ENCODE measurements at regions not wholly inside any gene's neighbourhood (a gene's known extent, or its start where the extent isn't known, plus 50 kb on each side); places are given as distances from the start of the nearest gene placed in this dataset.

- Histone ChIP-seq H3K9ac (no peak overlapping the region), H3K27me3 (no peaks in the 10 kb centered on the region), H3K36me3 (no peaks in the 10 kb centered on the region), H3F3A (ENCODE audit: low read depth) (no peaks in the 10 kb centered on the region), H3K4me1 (peaks cover 8% of the 10 kb centered on the region), H4K20me1 (ENCODE audit: low read depth) (no peaks in the 10 kb centered on the region), H3K4me3 (no peak overlapping the region), H3K79me2 (ENCODE audit: low read depth) (no peaks in the 10 kb centered on the region), H3K4me2 (no peak overlapping the region), H3K27ac (no peak overlapping the region), H3K9me3 (ENCODE audit: low read depth) (no peaks in the 10 kb centered on the region), H2AFZ (replicated peaks) (no peak overlapping the region)
- no peaks in the 10 kb centered on the region for H3K27me3 Mint-ChIP-seq (ENCODE audit: insufficient read depth, low read depth)
- H3K4me1 Mint-ChIP-seq: peaks cover 9% of the 10 kb centered on the region
- H3K36me3 Mint-ChIP-seq: no peaks in the 10 kb centered on the region
- H3K27ac Mint-ChIP-seq: no peak overlapping the region
- TF ChIP-seq EZH2 (IDR thresholded peaks at IDR 0.05) (no peak), EZH2phosphoT487 (IDR thresholded peaks at IDR 0.05) (no peak), CTCF (IDR thresholded peaks at IDR 0.05) (no peak)
- H3K9me3 Mint-ChIP-seq: no peaks in the 10 kb centered on the region
- no peak for DNase-seq (ENCODE audit: low spot score)
- no peak overlapping the region for H3K4me3 Mint-ChIP-seq
Observed at GRCh38 chr2:12617366-12617765, 99.4 kb upstream of the TRIB2 start.

- Histone ChIP-seq H3K4me1 (peaks cover 5% of the 10 kb centered on the region), H3K9ac (no peak overlapping the region), H3K4me2 (no peak overlapping the region), H3K79me2 (ENCODE audit: low read depth) (no peaks in the 10 kb centered on the region), H3K4me3 (no peak overlapping the region), H2AFZ (replicated peaks) (no peak overlapping the region), H3K36me3 (no peaks in the 10 kb centered on the region), H3K9me3 (ENCODE audit: low read depth) (no peaks in the 10 kb centered on the region), H3K27ac (no peak overlapping the region), H3K27me3 (no peaks in the 10 kb centered on the region), H3F3A (ENCODE audit: low read depth) (no peaks in the 10 kb centered on the region), H4K20me1 (ENCODE audit: low read depth) (no peaks in the 10 kb centered on the region)
- Mint-ChIP-seq H3K27ac (no peak overlapping the region), H3K36me3 (no peaks in the 10 kb centered on the region), H3K4me1 (peaks cover 4% of the 10 kb centered on the region), H3K9me3 (no peaks in the 10 kb centered on the region), H3K27me3 (ENCODE audit: insufficient read depth, low read depth) (no peaks in the 10 kb centered on the region), H3K4me3 (no peak overlapping the region)
- DNase-seq (ENCODE audit: low spot score): no peak
- TF ChIP-seq EZH2 (IDR thresholded peaks at IDR 0.05) (no peak), EZH2phosphoT487 (IDR thresholded peaks at IDR 0.05) (no peak)
Observed at GRCh38 chr2:12617853-12618252, 98.9 kb upstream of the TRIB2 start.

- H3K4me1 Mint-ChIP-seq: no peaks in the 10 kb centered on the region
- TF ChIP-seq CTCF (IDR thresholded peaks at IDR 0.05) (no peak), EZH2phosphoT487 (IDR thresholded peaks at IDR 0.05) (no peak), EZH2 (IDR thresholded peaks at IDR 0.05) (no peak)
- no peak overlapping the region for H3K4me3 Mint-ChIP-seq
- H2AFZ ChIP-seq (replicated peaks): no peak overlapping the region
- no peak overlapping the region for H3K4me3 ChIP-seq
- H3K36me3 ChIP-seq: no peaks in the 10 kb centered on the region
- DNase-seq (ENCODE audit: low spot score): no peak
- H3K9me3 ChIP-seq (ENCODE audit: low read depth): no peaks in the 10 kb centered on the region
- no peak overlapping the region for H3K9ac ChIP-seq
- no peak overlapping the region for H3K27ac ChIP-seq
- H4K20me1 ChIP-seq (ENCODE audit: low read depth): no peaks in the 10 kb centered on the region
- H3K36me3 Mint-ChIP-seq: no peaks in the 10 kb centered on the region
- H3K79me2 ChIP-seq (ENCODE audit: low read depth): no peaks in the 10 kb centered on the region
- no peak overlapping the region for H3K4me2 ChIP-seq
- no peaks in the 10 kb centered on the region for H3K9me3 Mint-ChIP-seq
- no peaks in the 10 kb centered on the region for H3K27me3 Mint-ChIP-seq (ENCODE audit: insufficient read depth, low read depth)
- H3K4me1 ChIP-seq: no peaks in the 10 kb centered on the region
- H3F3A ChIP-seq (ENCODE audit: low read depth): no peaks in the 10 kb centered on the region
- no peaks in the 10 kb centered on the region for H3K27me3 ChIP-seq
- H3K27ac Mint-ChIP-seq: no peak overlapping the region
Observed at GRCh38 chr2:12618576-12618975, 98.2 kb upstream of the TRIB2 start.

- Mint-ChIP-seq H3K36me3 (no peaks in the 10 kb centered on the region), H3K27ac (no peak overlapping the region), H3K4me1 (peaks cover 7% of the 10 kb centered on the region), H3K27me3 (ENCODE audit: insufficient read depth, low read depth) (no peaks in the 10 kb centered on the region), H3K4me3 (no peak overlapping the region), H3K9me3 (no peaks in the 10 kb centered on the region)
- TF ChIP-seq CTCF (IDR thresholded peaks at IDR 0.05): no peak
- TF ChIP-seq EZH2phosphoT487 (IDR thresholded peaks at IDR 0.05): no peak
- TF ChIP-seq EZH2 (IDR thresholded peaks at IDR 0.05): no peak
- H3K4me1 ChIP-seq: peaks cover 7% of the 10 kb centered on the region
- no peaks in the 10 kb centered on the region for H3K27me3 ChIP-seq
- no peaks in the 10 kb centered on the region for H4K20me1 ChIP-seq (ENCODE audit: low read depth)
- no peaks in the 10 kb centered on the region for H3K79me2 ChIP-seq (ENCODE audit: low read depth)
- no peak overlapping the region for H3K4me3 ChIP-seq
- no peaks in the 10 kb centered on the region for H3K36me3 ChIP-seq
- no peaks in the 10 kb centered on the region for H3K9me3 ChIP-seq (ENCODE audit: low read depth)
- H3K4me2 ChIP-seq: no peak overlapping the region
- DNase-seq (ENCODE audit: low spot score): no peak
- H3F3A ChIP-seq (ENCODE audit: low read depth): peaks cover 8% of the 10 kb centered on the region
- no peak overlapping the region for H2AFZ ChIP-seq (replicated peaks)
- H3K9ac ChIP-seq: no peak overlapping the region
- H3K27ac ChIP-seq: no peak overlapping the region
Observed at GRCh38 chr2:12619975-12620374, 96.8 kb upstream of the TRIB2 start.
